ENCODE measurements at regions not wholly inside any gene's neighbourhood (a gene's known extent, or its start where the extent isn't known, plus 50 kb on each side); places are given as distances from the start of the nearest gene placed in this dataset.

- no peak for FAIRE-seq
These were observed 304.8 kb downstream of the IRF8 start for GRCh38 chr16:86203557-86204275.

GRCh38 chr16:86205521-86206245 is 304.6 kb upstream of the FOXF1 start:
- FAIRE-seq: no peak

GRCh38 chr16:86207350-86207749 is 303.0 kb upstream of the FOXF1 start:
- FAIRE-seq: no peak

- no peak for FAIRE-seq
These were observed 301.1 kb upstream of the FOXF1 start for GRCh38 chr16:86209202-86209601.

DNA sequence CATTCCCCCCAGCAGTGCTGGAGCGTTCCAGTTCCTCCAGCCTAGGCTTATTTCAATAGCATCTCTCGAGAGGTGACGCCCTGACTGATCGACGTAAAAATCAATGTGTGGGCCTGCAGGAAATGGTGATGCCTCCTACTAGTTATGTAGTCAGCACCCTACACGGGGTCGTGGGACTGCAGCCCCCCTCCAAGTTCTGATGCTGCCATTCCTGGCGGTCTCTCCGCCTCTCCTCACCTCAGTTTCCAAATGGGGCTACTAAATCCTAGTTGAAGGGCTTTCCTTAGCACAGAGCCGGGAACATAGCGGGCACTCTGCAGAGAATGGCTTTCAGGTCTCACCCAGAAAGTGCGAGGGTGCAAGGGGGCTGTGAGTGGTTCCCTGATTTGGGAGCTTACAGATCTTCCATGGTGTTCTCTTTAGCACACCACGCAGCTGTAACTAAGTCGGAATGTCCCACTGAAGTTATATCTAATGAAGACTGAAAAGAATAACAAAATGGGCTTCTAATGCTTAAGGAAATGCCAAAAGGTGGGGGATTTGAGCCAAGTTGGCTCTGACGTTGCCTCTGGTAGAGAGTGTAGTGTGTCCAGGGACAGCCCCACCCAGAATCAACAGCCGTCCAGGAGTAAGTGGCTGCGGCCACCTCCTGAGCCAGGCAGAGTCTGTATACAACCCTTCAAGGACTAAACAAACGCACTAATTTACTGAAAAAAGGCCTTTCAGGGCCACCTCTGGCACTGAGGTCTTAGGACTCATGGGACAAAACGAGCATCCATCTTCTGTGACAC is 299.7 kb upstream of the FOXF1 start:
- FAIRE-seq: no peak

- no peak for FAIRE-seq
These were observed 299.1 kb upstream of the FOXF1 start for GRCh38 chr16:86211265-86211664.

DNA sequence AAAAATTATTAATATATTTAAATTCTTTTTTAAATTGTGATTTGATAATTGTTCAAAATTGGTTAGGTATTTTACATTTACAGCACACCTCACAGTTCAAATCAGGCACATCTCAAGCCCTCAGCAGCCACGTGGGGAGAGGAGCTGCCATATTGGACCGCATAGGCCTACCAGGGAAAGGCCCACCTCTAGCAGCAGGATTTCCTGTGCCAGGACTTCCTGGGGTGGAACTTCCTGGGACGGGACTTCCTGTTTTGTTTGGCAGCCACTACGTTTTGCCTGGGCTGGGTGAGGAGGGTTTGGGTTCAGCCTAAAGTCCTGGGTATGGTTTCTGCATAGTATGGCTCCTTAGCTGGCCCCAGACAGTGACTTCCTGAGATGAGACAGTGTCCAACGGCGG is 298.5 kb upstream of the FOXF1 start:
- FAIRE-seq: no peak

DNA sequence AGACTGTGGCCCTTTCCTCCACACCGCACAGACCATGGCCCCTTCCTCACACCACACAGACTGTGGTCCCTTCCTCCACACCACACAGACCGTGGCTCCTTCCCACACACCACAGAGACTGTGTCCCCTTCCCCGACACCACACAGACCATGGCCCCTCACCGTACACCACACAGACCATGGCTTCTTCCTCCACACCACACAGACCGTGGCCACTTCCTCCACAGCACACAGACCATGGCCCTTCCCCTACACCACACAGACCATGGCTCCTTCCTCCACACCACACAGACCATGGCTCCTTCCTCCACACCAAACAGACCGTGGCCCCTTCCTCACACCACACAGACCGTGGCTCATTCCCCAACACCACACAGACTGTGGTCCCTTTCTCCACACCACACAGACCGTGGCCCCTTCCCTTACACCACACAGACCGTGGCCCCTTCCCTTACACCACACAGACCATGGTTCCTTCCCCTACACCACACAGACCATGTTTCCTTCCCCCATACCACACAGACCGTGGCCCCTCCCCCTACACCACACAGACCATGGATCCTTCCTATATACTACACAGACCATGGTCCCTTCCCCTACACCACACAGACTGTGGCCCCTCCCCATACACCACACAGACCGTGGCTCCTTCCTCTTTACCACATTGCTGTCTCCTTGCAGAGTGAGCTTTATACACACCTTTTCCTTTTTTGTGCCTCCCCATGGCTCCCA is 297.5 kb upstream of the FOXF1 start:
- FAIRE-seq: no peak

DNA sequence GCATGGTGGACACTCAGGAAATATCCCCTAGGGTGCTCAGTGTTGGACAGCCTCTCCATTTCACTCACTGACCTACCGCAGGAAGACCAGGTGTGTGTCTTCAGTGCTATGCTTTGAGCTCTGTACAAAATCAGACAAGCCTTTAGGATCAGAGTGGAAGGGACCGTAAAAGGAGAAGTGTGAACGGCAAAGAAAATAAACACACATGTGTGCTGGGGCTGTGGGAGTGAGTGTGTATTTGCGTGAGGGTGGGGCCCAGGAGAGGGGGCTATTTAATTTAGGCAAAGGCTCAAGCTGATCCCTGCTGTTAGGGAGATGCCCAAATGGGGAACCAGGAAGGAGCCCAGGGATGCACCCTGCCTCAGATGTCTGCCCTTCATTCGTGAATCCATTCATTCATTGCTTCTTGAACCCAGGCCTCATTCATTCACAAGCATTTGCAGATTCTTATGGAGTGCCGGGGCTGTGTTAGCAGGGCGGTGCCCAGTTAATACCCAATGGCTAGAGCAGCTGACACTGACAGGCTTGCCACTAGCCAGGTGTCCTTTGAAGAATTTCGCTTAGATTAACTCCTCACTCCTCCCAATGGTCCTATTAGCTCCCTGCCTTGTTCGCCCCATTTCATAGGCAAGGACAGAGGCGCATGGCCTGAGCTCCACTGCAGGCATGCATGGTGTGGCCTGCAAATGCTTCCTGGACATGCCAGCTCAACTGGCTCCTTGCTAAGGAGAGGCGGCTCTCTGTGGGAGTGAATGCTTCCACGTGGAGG is 296.7 kb upstream of the FOXF1 start:
- FAIRE-seq: no peak

- FAIRE-seq: no peak
These were observed 295.7 kb upstream of the FOXF1 start for GRCh38 chr16:86214326-86215232.

DNA sequence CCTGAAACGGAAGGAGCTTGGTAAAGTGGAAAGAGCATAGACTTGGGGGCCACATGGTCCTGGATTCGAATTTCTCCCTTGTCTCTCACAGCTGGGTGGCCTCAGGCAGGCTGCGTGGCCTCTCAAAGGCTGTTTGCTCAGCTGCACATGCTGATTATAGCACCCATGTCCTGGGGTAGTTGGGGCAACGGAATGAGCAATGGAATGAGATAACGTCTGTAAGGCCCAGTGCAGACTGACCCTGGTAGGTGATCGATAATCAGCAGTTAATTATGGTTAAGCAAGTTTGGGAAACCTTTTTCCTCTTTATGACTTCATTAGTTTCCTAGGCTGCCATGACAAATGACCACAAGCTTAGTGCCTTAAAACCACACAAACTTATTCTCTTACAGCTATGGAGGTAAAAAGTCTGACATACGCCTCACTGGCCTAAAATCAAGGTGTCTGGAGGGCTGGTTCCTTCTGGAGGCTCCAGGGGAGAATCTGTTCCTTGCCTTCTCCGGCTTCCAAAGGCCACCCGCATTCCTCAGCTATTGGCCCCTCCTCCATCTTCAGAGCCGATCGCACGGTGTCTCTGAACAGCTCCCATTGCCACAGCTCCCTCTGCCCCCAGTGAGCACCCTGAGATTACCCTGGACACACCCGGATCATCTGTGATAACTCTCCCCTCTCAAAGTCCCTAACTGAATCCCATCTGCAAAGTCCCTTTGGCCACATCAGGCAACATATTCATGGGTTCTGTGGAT is 294.9 kb upstream of the FOXF1 start:
- no peak for FAIRE-seq

- no peak for FAIRE-seq
These were observed 294.2 kb upstream of the FOXF1 start for GRCh38 chr16:86215979-86216585.

DNA sequence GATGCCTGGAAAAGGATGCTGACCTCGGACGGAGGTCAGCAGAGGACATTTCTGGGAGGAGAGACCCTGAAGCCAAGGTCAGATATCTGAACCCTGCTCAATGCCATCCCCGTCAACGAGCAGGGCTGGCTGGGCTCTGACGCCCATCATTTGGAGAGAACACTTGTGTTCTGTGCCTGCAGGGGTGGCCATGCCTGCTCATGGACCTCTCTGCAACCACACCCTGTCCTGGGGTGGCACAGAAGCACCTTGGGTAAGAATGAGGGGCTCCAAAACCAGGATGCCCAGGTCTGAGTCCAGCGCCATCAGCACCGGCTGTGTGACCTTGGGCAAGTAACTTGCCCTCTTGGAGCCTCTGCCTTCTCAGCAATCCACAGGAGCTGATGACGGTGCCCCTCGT is 293.7 kb upstream of the FOXF1 start:
- no peak for FAIRE-seq

DNA sequence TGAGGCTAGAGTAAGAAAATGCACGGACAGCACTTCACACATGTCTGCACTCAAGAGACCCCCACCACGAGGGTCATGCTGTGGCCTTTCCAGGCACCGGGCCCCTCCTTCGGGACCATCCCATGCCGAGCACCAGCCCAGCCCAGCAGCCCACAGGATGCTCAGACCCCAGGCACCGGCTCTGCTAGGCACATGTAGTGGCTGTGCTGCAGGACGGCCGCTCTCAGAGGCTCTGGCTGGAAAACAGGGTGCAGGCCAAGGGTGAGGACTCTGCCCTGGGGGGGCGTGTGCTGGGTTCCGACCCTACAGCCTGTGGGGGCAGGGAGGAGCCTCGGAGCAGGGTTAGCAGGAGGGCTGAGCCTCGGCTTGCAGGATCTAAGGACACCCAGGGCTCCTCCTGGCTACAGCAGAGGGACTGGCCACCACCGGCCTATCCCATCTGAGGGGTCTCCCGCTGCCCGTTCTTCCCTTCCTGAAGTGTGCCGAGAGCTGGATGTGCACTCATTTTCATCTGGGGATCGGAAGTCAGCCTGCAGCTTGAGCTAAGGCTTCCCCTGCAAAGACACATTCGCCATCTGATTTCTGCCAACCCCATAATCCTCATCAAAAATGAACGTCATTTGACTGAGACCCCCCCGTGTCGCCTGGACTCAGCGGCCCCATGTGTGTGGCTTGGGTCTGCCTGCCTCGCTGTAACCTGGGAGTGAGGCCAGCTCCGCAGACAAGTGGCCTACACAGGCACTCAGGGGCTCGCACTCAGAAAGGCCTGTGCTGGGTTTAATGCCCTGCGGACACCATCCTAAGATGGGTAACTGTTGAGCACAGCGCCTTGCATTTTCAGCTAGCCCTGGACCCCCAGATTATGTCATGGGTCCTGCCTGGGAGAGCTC is 293.1 kb upstream of the FOXF1 start:
- FAIRE-seq: no peak

DNA sequence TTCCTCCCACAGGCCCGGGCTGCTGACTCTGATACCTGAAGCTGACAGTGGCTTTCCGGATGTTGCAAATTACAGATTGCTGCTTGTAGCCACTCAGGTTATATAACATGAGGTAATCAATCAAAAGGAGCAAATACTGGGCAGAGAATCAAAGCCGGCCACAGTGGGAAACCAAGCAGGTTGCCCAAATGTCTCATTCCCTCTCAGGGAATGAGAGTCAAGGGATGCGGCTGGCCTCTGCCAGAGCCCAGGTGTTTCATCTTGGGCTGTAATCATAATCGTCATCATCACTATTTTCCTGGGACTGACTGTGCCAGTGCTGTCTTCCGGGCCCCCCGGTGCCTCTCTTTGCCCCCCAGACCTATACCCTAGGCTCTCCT is 292.4 kb upstream of the FOXF1 start:
- no peak for FAIRE-seq

GRCh38 chr16:86218479-86219170 is 291.7 kb upstream of the FOXF1 start:
- FAIRE-seq: no peak

GRCh38 chr16:86219655-86220445 is 290.5 kb upstream of the FOXF1 start:
- FAIRE-seq: no peak
